RWPE2 (cell line): ENCODE measurements at regions not wholly inside any gene's neighbourhood (a gene's known extent, or its start where the extent isn't known, plus 50 kb on each side); places are given as distances from the start of the nearest gene placed in this dataset.
A peak's percentile ranks its signal among the peaks of the same experiment; 100 is the strongest.

ENCODE experiments used
- ATAC-seq: fragments of 200-7000 bp; cut with Tn5 transposase; 3 replicates; pipeline ENCODE4 v1.9.1; 2021; ENCODE audit warnings: low read depth
- DNase-seq: peaks from one replicate; pipeline ENCODE4 v3.0.0-alpha.2; 2020; ENCODE audit warnings: low spot score
- H3K27ac ChIP-seq: fragments of 450-650 bp; 2 replicates; pipeline ENCODE4 v1.5.1; 2017; ENCODE audit warnings: mild to moderate bottlenecking; ENCODE audit not compliant: poor library complexity, severe bottlenecking
- H3K27me3 ChIP-seq: fragments of 250-450 bp; sonication (Bioruptor Pico); 2 replicates; pipeline ENCODE4 v1.5.1; 2021; ENCODE audit warnings: mild to moderate bottlenecking, moderate library complexity; ENCODE audit not compliant: insufficient read depth, poor library complexity, severe bottlenecking
- H3K36me3 ChIP-seq: fragments of 250-450 bp; sonication (Bioruptor Pico); 2 replicates; pipeline ENCODE4 v1.5.1; 2020; ENCODE audit warnings: low read depth, mild to moderate bottlenecking, moderate library complexity
- H3K4me1 ChIP-seq: fragments of 250-450 bp; sonication (Bioruptor Pico); 2 replicates; pipeline ENCODE4 v1.5.1; 2021; ENCODE audit warnings: mild to moderate bottlenecking, moderate library complexity; ENCODE audit not compliant: insufficient read depth, poor library complexity, severe bottlenecking
- H3K4me3 ChIP-seq: fragments of 250-450 bp; sonication (Bioruptor Pico); 2 replicates; pipeline ENCODE4 v1.5.1; 2021; ENCODE audit warnings: mild to moderate bottlenecking, moderate library complexity; ENCODE audit not compliant: severe bottlenecking
- H3K9me3 ChIP-seq: fragments of 250-450 bp; sonication (Bioruptor Pico); 2 replicates; pipeline ENCODE4 v1.5.1; 2021; ENCODE audit warnings: mild to moderate bottlenecking, moderate library complexity; ENCODE audit not compliant: severe bottlenecking
- TF ChIP-seq, protein P1 (sequence below): fragments of 450-650 bp; IDR thresholded peaks from one replicate; pipeline ENCODE4 v1.5.1; 2017; ENCODE audit warnings: mild to moderate bottlenecking, moderate library complexity; ENCODE audit not compliant: poor library complexity, severe bottlenecking

- Histone ChIP-seq H3K4me1 (no peaks in the 10 kb centered on the region), H3K4me3 (no peak overlapping the region), H3K9me3 (no peaks in the 10 kb centered on the region), H3K27me3 (peaks cover 86% of the 10 kb centered on the region), H3K27ac (no peak overlapping the region), H3K36me3 (no peaks in the 10 kb centered on the region)
- peak; percentile 82 for DNase-seq
- TF ChIP-seq, protein P1, sequence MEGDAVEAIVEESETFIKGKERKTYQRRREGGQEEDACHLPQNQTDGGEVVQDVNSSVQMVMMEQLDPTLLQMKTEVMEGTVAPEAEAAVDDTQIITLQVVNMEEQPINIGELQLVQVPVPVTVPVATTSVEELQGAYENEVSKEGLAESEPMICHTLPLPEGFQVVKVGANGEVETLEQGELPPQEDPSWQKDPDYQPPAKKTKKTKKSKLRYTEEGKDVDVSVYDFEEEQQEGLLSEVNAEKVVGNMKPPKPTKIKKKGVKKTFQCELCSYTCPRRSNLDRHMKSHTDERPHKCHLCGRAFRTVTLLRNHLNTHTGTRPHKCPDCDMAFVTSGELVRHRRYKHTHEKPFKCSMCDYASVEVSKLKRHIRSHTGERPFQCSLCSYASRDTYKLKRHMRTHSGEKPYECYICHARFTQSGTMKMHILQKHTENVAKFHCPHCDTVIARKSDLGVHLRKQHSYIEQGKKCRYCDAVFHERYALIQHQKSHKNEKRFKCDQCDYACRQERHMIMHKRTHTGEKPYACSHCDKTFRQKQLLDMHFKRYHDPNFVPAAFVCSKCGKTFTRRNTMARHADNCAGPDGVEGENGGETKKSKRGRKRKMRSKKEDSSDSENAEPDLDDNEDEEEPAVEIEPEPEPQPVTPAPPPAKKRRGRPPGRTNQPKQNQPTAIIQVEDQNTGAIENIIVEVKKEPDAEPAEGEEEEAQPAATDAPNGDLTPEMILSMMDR = no peak
- no peak for ATAC-seq
Observed at GRCh38 chr20:59469267-59470252, 134.8 kb upstream of the PHACTR3 start.

DNA sequence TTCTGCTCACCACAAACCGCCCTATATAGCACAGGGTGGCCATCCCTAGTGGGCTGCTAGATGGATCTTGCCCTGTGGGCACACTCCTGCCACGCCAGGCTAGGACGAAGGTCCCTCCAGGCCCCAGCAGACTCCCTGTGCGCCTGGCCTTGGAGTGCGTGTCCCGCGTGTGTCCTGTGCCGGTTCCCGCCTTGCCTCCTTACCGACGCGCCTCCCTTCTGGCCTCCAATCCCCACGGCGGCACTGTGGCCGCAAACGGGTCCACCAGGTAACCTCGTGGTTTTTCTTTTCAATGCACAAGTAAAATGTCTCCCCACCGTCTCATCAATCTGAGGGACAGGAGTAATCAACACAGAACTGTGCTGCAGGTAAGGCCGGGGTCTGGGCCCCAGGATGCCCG is 133.8 kb upstream of the PHACTR3 start:
- ATAC-seq (no peak; the same call in 2 of the 3 replicates), DNase-seq (peak; percentile 77)

GRCh38 chr20:59471653-59472421 is 132.5 kb upstream of the PHACTR3 start:
- Histone ChIP-seq H3K9me3 (no peaks in the 10 kb centered on the region), H3K4me3 (no peak overlapping the region), H3K27ac (no peak overlapping the region), H3K27me3 (peaks cover 90% of the 10 kb centered on the region), H3K4me1 (no peaks in the 10 kb centered on the region), H3K36me3 (no peaks in the 10 kb centered on the region)
- DNase-seq (peak; percentile 56), ATAC-seq (no peak)
- TF ChIP-seq, protein P1 = no peak

More for the DNA sequence above, 133.8 kb upstream of the PHACTR3 start:
- Histone ChIP-seq H3K4me1 (no peaks in the 10 kb centered on the region), H3K27me3 (peaks cover 87% of the 10 kb centered on the region), H3K4me3 (no peak overlapping the region), H3K27ac (no peak overlapping the region), H3K9me3 (no peaks in the 10 kb centered on the region), H3K36me3 (no peaks in the 10 kb centered on the region)
- TF ChIP-seq, protein P1 = no peak

DNA sequence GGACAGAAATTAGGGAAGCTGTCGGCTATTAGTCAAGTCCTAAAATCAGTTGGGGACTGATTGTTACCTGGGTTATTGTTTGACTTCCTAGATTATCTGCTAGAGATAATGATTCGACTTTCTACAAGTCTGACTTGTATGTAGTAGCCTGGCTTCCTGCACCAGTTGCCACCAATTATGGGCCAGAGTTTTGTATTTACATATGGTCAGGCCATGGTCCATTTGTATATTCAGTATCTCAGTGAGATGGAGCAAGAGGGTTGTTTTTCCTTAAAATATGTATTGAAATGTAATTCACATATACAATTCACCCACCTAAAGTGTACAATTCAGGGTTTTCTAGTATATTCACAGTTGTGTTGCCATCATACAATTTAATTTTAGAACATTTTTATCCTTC is 130.6 kb upstream of the PHACTR3 start:
- Histone ChIP-seq H3K9me3 (no peaks in the 10 kb centered on the region), H3K4me3 (no peak overlapping the region), H3K27me3 (peaks cover 94% of the 10 kb centered on the region), H3K36me3 (no peaks in the 10 kb centered on the region), H3K27ac (no peak overlapping the region), H3K4me1 (no peaks in the 10 kb centered on the region)
- ATAC-seq (no peak), DNase-seq (peak; percentile 9)
- TF ChIP-seq, protein P1 = no peak
